LNCaP clone FGC (cell line): ENCODE measurements at regions not wholly inside any gene's neighbourhood (a gene's known extent, or its start where the extent isn't known, plus 50 kb on each side); places are given as distances from the start of the nearest gene placed in this dataset.

Source experiments
- DNase-seq: peaks from one replicate; pipeline ENCODE4 v3.0.0-alpha.2; 2011; ENCODE audit warnings: low read depth
- H3K4me3 ChIP-seq: 2 replicates; pipeline ENCODE4 v1.5.1; 2011; ENCODE audit warnings: mild to moderate bottlenecking, low read depth, low read length, control low read depth
- CTCF ChIP-seq: IDR thresholded peaks from 2 replicates; pipeline ENCODE4 v1.5.1; 2012; ENCODE audit warnings: mild to moderate bottlenecking; ENCODE audit not compliant: control insufficient read depth, insufficient read depth; ENCODE audit errors: extremely low read depth

- no peak for DNase-seq
- H3K4me3 ChIP-seq = no peak overlapping the region
- TF ChIP-seq CTCF = no peak
Observed at GRCh38 chr13:68168448-68168847, 938.3 kb upstream of the PCDH9 start.

- no peak for DNase-seq
- no peak overlapping the region for H3K4me3 ChIP-seq
- no peak for TF ChIP-seq CTCF
Observed at GRCh38 chr13:68160466-68160865, 930.3 kb upstream of the PCDH9 start.

- no peak for TF ChIP-seq CTCF
- DNase-seq = no peak
- H3K4me3 ChIP-seq = no peak overlapping the region
Observed at GRCh38 chr13:68152414-68152813, 922.3 kb upstream of the PCDH9 start.

- no peak for DNase-seq
- no peak for TF ChIP-seq CTCF
- no peak overlapping the region for H3K4me3 ChIP-seq
Observed at GRCh38 chr13:68145852-68146251, 915.7 kb upstream of the PCDH9 start.

- no peak for TF ChIP-seq CTCF
- DNase-seq = no peak
- no peak overlapping the region for H3K4me3 ChIP-seq
Observed at GRCh38 chr13:68128297-68128915, 898.3 kb upstream of the PCDH9 start.

- TF ChIP-seq CTCF = no peak
- H3K4me3 ChIP-seq = no peak overlapping the region
- no peak for DNase-seq
Observed at GRCh38 chr13:68125087-68125480, 894.9 kb upstream of the PCDH9 start.

- no peak for TF ChIP-seq CTCF
- DNase-seq = no peak
- H3K4me3 ChIP-seq = no peak overlapping the region
Observed at GRCh38 chr13:68124437-68125086, 894.4 kb upstream of the PCDH9 start.
